Calu3 (cell line): ENCODE measurements at regions not wholly inside any gene's neighbourhood (a gene's known extent, or its start where the extent isn't known, plus 50 kb on each side); places are given as distances from the start of the nearest gene placed in this dataset.

ENCODE experiments used
- BruUV-seq: library from RNA; stranded (reverse); fragments of 400-500 nt; replicated peaks from 2 replicates; lab custom pipeline; 2021; lab: Mats Ljungman, UMichigan
- CTCF ChIA-PET: fragments of 300-600 bp; sonication (Branson Sonifier 250); formaldehyde crosslinking; loops from one replicate; lab custom pipeline; 2022; ENCODE audit warnings: antibody characterized with exemption; lab: Charles Lee
- DNase-seq: peaks from one replicate; pipeline ENCODE4 v3.0.0; 2022
- H3K27ac Mint-ChIP-seq: one replicate; pipeline ENCODE4 v1.8.0; 2022; ENCODE audit warnings: mixed read lengths; ENCODE audit not compliant: unreplicated experiment
- H3K27me3 Mint-ChIP-seq: one replicate; pipeline ENCODE4 v1.8.0; 2022; ENCODE audit warnings: mixed read lengths; ENCODE audit not compliant: unreplicated experiment
- H3K36me3 Mint-ChIP-seq: one replicate; pipeline ENCODE4 v1.8.0; 2022; ENCODE audit warnings: mild to moderate bottlenecking, moderate library complexity, mixed read lengths; ENCODE audit not compliant: insufficient read depth, unreplicated experiment
- H3K4me1 Mint-ChIP-seq: one replicate; pipeline ENCODE4 v1.8.0; 2022; ENCODE audit warnings: mild to moderate bottlenecking, low read depth, mixed read lengths; ENCODE audit not compliant: unreplicated experiment
- H3K4me3 Mint-ChIP-seq: one replicate; pipeline ENCODE4 v1.8.0; 2022; ENCODE audit warnings: mild to moderate bottlenecking, low read depth, moderate library complexity, mixed read lengths; ENCODE audit not compliant: unreplicated experiment
- H3K9me3 Mint-ChIP-seq: one replicate; pipeline ENCODE4 v1.8.0; 2022; ENCODE audit warnings: low read depth, mixed read lengths; ENCODE audit not compliant: unreplicated experiment
- intact Hi-C: fragments of 100-400 bp; cut with micrococcal nuclease; formaldehyde crosslinking; loops from one replicate; pipeline ENCODE4 v1.10.0; 2022; ENCODE audit not compliant: unreplicated experiment
- TF ChIP-seq, protein P1 (sequence below): fragments of 200-600 bp; IDR thresholded peaks from one replicate; pipeline ENCODE4 v1.8.0; 2022; ENCODE audit warnings: antibody characterized with exemption; ENCODE audit not compliant: unreplicated experiment

- TF ChIP-seq, protein P1, sequence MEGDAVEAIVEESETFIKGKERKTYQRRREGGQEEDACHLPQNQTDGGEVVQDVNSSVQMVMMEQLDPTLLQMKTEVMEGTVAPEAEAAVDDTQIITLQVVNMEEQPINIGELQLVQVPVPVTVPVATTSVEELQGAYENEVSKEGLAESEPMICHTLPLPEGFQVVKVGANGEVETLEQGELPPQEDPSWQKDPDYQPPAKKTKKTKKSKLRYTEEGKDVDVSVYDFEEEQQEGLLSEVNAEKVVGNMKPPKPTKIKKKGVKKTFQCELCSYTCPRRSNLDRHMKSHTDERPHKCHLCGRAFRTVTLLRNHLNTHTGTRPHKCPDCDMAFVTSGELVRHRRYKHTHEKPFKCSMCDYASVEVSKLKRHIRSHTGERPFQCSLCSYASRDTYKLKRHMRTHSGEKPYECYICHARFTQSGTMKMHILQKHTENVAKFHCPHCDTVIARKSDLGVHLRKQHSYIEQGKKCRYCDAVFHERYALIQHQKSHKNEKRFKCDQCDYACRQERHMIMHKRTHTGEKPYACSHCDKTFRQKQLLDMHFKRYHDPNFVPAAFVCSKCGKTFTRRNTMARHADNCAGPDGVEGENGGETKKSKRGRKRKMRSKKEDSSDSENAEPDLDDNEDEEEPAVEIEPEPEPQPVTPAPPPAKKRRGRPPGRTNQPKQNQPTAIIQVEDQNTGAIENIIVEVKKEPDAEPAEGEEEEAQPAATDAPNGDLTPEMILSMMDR, result no peak
- Mint-ChIP-seq H3K27ac (no peak overlapping the region), H3K36me3 (no peaks in the 10 kb centered on the region), H3K27me3 (peaks cover 88% of the 10 kb centered on the region), H3K9me3 (no peaks in the 10 kb centered on the region), H3K4me1 (peaks cover 21% of the 10 kb centered on the region), H3K4me3 (peak overlapping the region; percentile 54)
- no TSS peak for BruUV-seq
- CTCF ChIA-PET, result interaction anchor here (0.7 to 3.8 kb wide), 11 partner anchors 8 to 704 kb away, joined by 3 to 31 read pairs (median 4); partner anchors contain the start of gene PLXNA1
- peak; percentile 72 for DNase-seq
- intact Hi-C loops, result loop anchor here (2.0 to 10.0 kb wide), 4 partner anchors 85 to 932 kb away; partner anchors contain the start of genes CHST13 and PLXNA1
Measured at GRCh38 chr3:127457094-127457475, 133.4 kb downstream of the TPRA1 start.

DNA sequence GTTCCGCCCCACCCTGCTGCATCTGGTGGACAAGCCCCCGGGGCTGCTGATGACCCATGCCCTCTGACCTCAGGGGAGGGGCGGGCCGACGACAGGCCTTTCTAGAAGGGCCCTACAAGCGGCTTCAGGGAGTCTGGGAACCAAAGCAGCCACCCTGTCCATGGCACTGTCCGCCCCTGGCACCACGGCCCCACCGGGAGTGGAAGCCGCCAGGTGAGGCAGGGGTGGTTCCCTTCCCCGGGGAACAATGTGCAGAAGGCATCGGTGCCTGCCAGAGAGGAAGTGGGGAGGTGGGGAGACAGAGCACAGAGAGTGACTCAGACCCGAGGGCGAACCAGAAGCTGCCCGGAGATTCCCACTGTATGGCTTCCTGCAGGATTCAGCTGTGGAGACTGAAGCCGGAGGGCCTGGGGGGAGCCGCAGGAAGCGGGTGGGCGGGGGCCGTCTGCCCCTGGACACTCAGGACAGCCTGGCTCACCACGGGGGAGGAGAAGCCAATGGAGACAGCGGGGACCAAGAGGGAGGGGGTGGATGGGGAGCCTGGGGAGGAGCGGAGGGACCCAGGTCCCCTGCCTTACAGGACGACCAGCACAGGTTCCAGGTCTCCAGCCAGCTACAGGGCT is 134.0 kb downstream of the TPRA1 start:
- Mint-ChIP-seq H3K27me3 (peaks cover 88% of the 10 kb centered on the region), H3K36me3 (no peaks in the 10 kb centered on the region), H3K27ac (no peak overlapping the region), H3K4me1 (peaks cover 21% of the 10 kb centered on the region), H3K9me3 (no peaks in the 10 kb centered on the region), H3K4me3 (peak overlapping the region; percentile 54)
- TF ChIP-seq, protein P1, result no peak
- BruUV-seq, result no TSS peak
- DNase-seq, result peak; percentile 74
- intact Hi-C loops, result loop anchor here (2.0 to 10.0 kb wide), 4 partner anchors 86 to 932 kb away; partner anchors contain the start of genes CHST13 and PLXNA1
- CTCF ChIA-PET, result interaction anchor here (0.6 to 3.8 kb wide), 15 partner anchors 9 to 1022 kb away, joined by 3 to 31 read pairs (median 5); partner anchors contain the start of gene PLXNA1

- Mint-ChIP-seq H3K27me3 (peaks cover 88% of the 10 kb centered on the region), H3K4me3 (peak overlapping the region; percentile 54), H3K9me3 (no peaks in the 10 kb centered on the region), H3K36me3 (no peaks in the 10 kb centered on the region), H3K27ac (no peak overlapping the region), H3K4me1 (peaks cover 21% of the 10 kb centered on the region)
- no TSS peak for BruUV-seq
- TF ChIP-seq, protein P1, result peak; percentile 99
- DNase-seq, result peak; percentile 97
- intact Hi-C loops, result loop anchor here (1.0 to 10.0 kb wide), 6 partner anchors 87 to 931 kb away; partner anchors contain the start of genes CHST13 and PLXNA1
- CTCF ChIA-PET, result interaction anchor here (0.6 to 3.8 kb wide), 23 partner anchors 10 to 1021 kb away, joined by 3 to 31 read pairs (median 3); partner anchors contain the start of gene PLXNA1
Measured at GRCh38 chr3:127455541-127456450, 134.7 kb downstream of the TPRA1 start.

GRCh38 chr3:127454968-127455367 is 135.6 kb downstream of the TPRA1 start:
- intact Hi-C loops, result loop anchor here (1.0 to 10.0 kb wide), 5 partner anchors 87 to 930 kb away; partner anchors contain the start of genes CHST13 and PLXNA1
- Mint-ChIP-seq H3K4me1 (peaks cover 21% of the 10 kb centered on the region), H3K4me3 (peak overlapping the region; percentile 54), H3K9me3 (no peaks in the 10 kb centered on the region), H3K27ac (no peak overlapping the region), H3K27me3 (peaks cover 88% of the 10 kb centered on the region), H3K36me3 (no peaks in the 10 kb centered on the region)
- TF ChIP-seq, protein P1, result no peak
- DNase-seq, result no peak
- CTCF ChIA-PET, result interaction anchor here (0.9 to 3.8 kb wide), 13 partner anchors 10 to 778 kb away, joined by 3 to 31 read pairs (median 3); partner anchors contain the start of gene PLXNA1
- BruUV-seq, result no TSS peak
